Hepatocyte (in vitro differentiated cells): ENCODE measurements at regions not wholly inside any gene's neighbourhood (a gene's known extent, or its start where the extent isn't known, plus 50 kb on each side); places are given as distances from the start of the nearest gene placed in this dataset.
A peak's percentile ranks its signal among the peaks of the same experiment; 100 is the strongest.

Experiments
- DNase-seq: peaks from one replicate; pipeline ENCODE4 v3.0.0-alpha.2; 2016; ENCODE audit warnings: low spot score
- H2AFZ ChIP-seq: fragments of 200-600 bp; sonication (generic); 2 replicates; pipeline ENCODE4 v1.6.0; 2016; ENCODE audit warnings: antibody characterized with exemption, mild to moderate bottlenecking
- H3K27ac ChIP-seq: fragments of 200-600 bp; sonication (generic); 2 replicates; pipeline ENCODE4 v1.5.1; 2016; ENCODE audit warnings: mild to moderate bottlenecking
- H3K27me3 ChIP-seq: fragments of 200-600 bp; sonication (generic); 2 replicates; pipeline ENCODE4 v1.6.1; 2016
- H3K36me3 ChIP-seq: fragments of 200-600 bp; sonication (generic); replicated peaks from 2 replicates; pipeline ENCODE4 v1.5.1; 2016; ENCODE audit warnings: low read depth; ENCODE audit not compliant: insufficient read depth
- H3K4me1 ChIP-seq: fragments of 200-600 bp; sonication (generic); 2 replicates; pipeline ENCODE4 v1.5.1; 2016; ENCODE audit warnings: mild to moderate bottlenecking, moderate library complexity; ENCODE audit not compliant: insufficient read depth
- H3K4me2 ChIP-seq: fragments of 200-600 bp; sonication (generic); 2 replicates; pipeline ENCODE4 v1.6.0; 2016
- H3K4me3 ChIP-seq: fragments of 200-600 bp; sonication (generic); 2 replicates; pipeline ENCODE4 v1.5.1; 2016; ENCODE audit warnings: mild to moderate bottlenecking
- H3K79me2 ChIP-seq: fragments of 200-600 bp; sonication (generic); 2 replicates; pipeline ENCODE4 v1.6.0; 2017; ENCODE audit warnings: mild to moderate bottlenecking
- H3K9me2 ChIP-seq: fragments of 200-600 bp; sonication (generic); replicated peaks from 2 replicates; pipeline ENCODE4 v1.6.0; 2017; ENCODE audit warnings: mild to moderate bottlenecking; ENCODE audit not compliant: insufficient read depth
- H3K9me3 ChIP-seq: fragments of 200-600 bp; sonication (generic); 2 replicates; pipeline ENCODE4 v1.5.1; 2016; ENCODE audit warnings: low read depth, mild to moderate bottlenecking
- H4K20me1 ChIP-seq: fragments of 200-600 bp; sonication (generic); 2 replicates; pipeline ENCODE4 v1.6.0; 2016; ENCODE audit warnings: mild to moderate bottlenecking; ENCODE audit not compliant: insufficient read depth, poor library complexity, severe bottlenecking
- EZH2 ChIP-seq: fragments of 200-600 bp; sonication (generic); IDR thresholded peaks from 2 replicates; pipeline ENCODE4 v1.6.1; 2016; ENCODE audit warnings: antibody characterized with exemption, mild to moderate bottlenecking, borderline replicate concordance
- EZH2phosphoT487 ChIP-seq: fragments of 200-600 bp; sonication (generic); IDR thresholded peaks from one replicate; pipeline ENCODE4 v1.6.1; 2018; ENCODE audit warnings: antibody characterized with exemption, mild to moderate bottlenecking, low read depth, moderate library complexity; ENCODE audit not compliant: unreplicated experiment, severe bottlenecking
- WGBS: methylation state at CpG from one replicate; pipeline ENCODE4 v1.1.6; 2016; ENCODE audit warnings: low lambda C conversion rate; ENCODE audit errors: missing lambda C conversion rate; 5-methylcytosine and 5-hydroxymethylcytosine counted together
- TF ChIP-seq, protein P1 (sequence below): fragments of 200-600 bp; sonication (generic); IDR thresholded peaks from 2 replicates; pipeline ENCODE4 v1.5.1; 2016; ENCODE audit warnings: antibody characterized with exemption, mild to moderate bottlenecking; ENCODE audit not compliant: poor library complexity

DNA sequence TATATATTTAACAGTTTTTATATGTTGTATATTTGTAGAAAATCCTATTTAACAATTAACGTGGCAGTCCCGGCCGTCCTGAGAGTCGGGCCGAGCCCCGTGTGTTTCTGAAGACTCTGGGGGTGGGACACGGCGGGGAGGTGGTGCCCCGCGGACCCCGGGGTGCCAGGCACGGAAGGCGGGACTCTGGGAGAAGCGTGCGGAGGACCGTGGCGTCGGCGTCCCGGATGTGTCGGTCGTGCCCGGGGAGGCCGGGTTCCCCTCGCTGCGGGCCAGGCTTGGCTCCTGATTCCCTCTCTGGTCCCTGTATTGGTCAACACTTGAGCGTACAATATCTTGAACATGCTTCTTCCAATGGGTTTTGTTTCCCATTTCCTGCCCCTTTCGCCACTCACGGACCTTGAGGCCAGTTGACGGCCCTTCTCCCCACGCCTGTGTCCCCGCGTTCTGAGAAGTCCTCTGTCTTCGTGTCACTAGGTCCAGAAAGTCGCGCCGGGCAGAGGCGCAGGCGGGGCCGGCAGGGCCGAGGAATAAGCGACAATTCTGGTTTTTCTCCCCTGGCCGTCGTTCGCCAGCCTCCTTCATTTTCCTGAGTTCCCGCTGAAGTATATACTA is 1076.7 kb downstream of the BRD1 start:
- Histone ChIP-seq H3K4me1 (no peaks in the 10 kb centered on the region), H3K4me3 (no peak overlapping the region), H3K36me3 (no peaks in the 10 kb centered on the region), H3K79me2 (no peaks in the 10 kb centered on the region), H4K20me1 (no peaks in the 10 kb centered on the region), H3K9me2 (no peaks in the 10 kb centered on the region), H2AFZ (no peak overlapping the region), H3K4me2 (no peak overlapping the region), H3K9me3 (no peaks in the 10 kb centered on the region), H3K27me3 (no peaks in the 10 kb centered on the region), H3K27ac (no peak overlapping the region)
- 97% methylated on average over 45 of the region's 46 CpGs for WGBS
- DNase-seq = no peak
- TF ChIP-seq, protein P1, sequence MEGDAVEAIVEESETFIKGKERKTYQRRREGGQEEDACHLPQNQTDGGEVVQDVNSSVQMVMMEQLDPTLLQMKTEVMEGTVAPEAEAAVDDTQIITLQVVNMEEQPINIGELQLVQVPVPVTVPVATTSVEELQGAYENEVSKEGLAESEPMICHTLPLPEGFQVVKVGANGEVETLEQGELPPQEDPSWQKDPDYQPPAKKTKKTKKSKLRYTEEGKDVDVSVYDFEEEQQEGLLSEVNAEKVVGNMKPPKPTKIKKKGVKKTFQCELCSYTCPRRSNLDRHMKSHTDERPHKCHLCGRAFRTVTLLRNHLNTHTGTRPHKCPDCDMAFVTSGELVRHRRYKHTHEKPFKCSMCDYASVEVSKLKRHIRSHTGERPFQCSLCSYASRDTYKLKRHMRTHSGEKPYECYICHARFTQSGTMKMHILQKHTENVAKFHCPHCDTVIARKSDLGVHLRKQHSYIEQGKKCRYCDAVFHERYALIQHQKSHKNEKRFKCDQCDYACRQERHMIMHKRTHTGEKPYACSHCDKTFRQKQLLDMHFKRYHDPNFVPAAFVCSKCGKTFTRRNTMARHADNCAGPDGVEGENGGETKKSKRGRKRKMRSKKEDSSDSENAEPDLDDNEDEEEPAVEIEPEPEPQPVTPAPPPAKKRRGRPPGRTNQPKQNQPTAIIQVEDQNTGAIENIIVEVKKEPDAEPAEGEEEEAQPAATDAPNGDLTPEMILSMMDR = no peak
- no peak for TF ChIP-seq EZH2
- TF ChIP-seq EZH2phosphoT487 = no peak

DNA sequence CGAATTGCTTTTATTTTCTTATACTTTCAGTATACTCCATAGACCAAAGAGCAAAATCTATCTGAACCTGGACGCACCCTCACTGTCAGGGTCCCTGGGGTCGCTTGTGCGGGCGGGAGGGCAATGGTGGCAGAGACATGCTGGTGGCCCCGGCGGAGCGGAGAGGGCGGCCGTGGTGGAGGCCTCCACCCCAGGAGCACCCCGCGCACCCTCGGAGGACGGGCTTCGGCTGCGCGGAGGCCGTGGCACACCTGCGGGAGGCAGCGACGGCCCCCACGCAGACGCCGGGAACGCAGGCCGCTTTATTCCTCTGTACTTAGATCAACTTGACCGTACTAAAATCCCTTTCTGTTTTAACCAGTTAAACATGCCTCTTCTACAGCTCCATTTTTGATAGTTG is 1077.4 kb downstream of the BRD1 start:
- WGBS = 97% methylated on average over 22 of the region's 27 CpGs
- H3K9me3 ChIP-seq = no peaks in the 10 kb centered on the region
- DNase-seq = no peak
- no peaks in the 10 kb centered on the region for H3K9me2 ChIP-seq
- H3K27ac ChIP-seq = no peak overlapping the region
- TF ChIP-seq EZH2 = no peak
- TF ChIP-seq, protein P1 = no peak
- no peak for TF ChIP-seq EZH2phosphoT487
- H3K4me2 ChIP-seq = no peak overlapping the region
- no peaks in the 10 kb centered on the region for H3K36me3 ChIP-seq
- no peak overlapping the region for H2AFZ ChIP-seq
- H3K4me1 ChIP-seq = no peaks in the 10 kb centered on the region
- H3K27me3 ChIP-seq = no peaks in the 10 kb centered on the region
- H3K4me3 ChIP-seq = no peak overlapping the region
- no peaks in the 10 kb centered on the region for H4K20me1 ChIP-seq
- H3K79me2 ChIP-seq = no peaks in the 10 kb centered on the region

DNA sequence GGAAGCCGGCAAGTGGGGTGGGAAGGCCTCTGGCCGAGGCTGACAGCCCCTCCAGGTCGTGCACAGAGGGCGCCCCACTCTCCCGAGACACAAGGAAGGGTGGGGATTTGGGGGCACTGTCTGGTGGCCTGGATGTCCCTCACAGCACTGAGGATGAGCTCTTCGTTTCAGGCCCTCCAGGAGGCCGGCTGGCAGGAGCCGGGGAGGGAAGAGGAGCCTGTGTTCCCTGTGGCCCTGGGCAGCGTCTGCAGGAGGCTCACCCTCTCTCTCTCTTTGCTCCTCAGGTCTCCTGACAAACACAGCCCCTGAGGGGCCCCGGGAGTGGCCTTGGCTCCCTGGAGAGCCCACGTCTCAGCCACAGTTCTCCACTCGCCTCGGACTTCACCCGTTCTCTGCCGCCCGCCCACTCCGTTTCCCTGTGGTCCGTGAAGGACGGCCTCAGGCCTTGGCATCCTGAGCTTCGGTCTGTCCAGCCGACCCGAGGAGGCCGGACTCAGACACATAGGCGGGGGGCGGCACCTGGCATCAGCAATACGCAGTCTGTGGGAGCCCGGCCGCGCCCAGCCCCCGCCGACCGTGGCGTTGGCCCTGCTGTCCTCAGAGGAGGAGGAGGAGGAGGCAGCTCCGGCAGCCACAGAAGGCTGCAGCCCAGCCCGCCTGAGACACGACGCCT is 1078.0 kb downstream of the BRD1 start:
- Histone ChIP-seq H3K9me2 (no peaks in the 10 kb centered on the region), H3K9me3 (no peaks in the 10 kb centered on the region), H3K4me3 (no peak overlapping the region), H3K27ac (no peak overlapping the region), H4K20me1 (no peaks in the 10 kb centered on the region), H3K27me3 (no peaks in the 10 kb centered on the region), H3K36me3 (no peaks in the 10 kb centered on the region), H2AFZ (no peak overlapping the region), H3K4me2 (no peak overlapping the region), H3K4me1 (no peaks in the 10 kb centered on the region), H3K79me2 (no peaks in the 10 kb centered on the region)
- TF ChIP-seq EZH2phosphoT487 (no peak), EZH2 (no peak)
- TF ChIP-seq, protein P1 = no peak
- DNase-seq = peak; percentile 2
- WGBS = 93% methylated on average over 35 of the region's 37 CpGs
